ENCODE measurements at regions not wholly inside any gene's neighbourhood (a gene's known extent, or its start where the extent isn't known, plus 50 kb on each side); places are given as distances from the start of the nearest gene placed in this dataset.
"Not testable (repeated sequence)": the region's sequence is repeated elsewhere in the genome, so short reads cannot be mapped to it uniquely, and the experiment has no call there.

DNA sequence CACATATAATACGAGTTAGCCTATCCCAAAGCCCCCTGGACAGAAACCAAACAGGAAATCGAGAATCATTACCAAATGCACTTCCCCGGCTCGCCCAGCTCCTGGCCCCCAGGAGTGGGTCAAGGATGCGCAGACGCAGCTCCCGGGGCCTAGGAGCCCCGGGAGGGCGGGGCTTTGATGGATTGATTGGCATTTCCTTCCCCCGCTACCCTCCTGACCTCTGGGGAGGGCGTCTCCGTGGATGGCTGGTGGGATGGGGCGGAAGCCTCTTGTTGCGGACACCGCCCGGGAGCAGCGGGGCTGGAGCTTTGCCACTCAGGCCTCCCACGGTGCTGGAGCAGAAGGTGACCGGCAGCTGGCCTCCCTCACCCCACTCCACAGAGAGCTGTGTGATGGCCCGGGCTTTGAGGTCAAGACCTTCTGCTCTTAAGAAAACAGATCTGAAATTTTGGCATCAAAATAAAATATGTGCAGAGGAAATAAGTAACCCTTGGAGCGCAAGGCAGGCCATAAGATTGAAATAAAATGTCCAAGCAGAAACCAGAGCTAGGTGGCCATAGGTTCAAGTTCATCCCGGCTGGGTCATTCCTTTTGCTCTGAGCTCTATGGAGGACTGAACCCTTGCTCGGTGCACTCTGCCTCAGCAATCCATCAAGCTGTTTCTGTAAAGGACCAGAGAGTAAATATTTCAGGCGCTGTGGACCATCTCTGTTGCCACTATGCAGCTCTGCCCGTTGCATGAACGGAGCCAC lies 262.3 kb downstream of the SOX9 start:
- Mint-ChIP-seq H3K4me1 (ENCODE audit: unreplicated experiment) (peaks cover 47% of the 10 kb centered on the region), H3K9me3 (ENCODE audit: unreplicated experiment) (no peaks in the 10 kb centered on the region), H3K4me3 (ENCODE audit: unreplicated experiment) (no peak overlapping the region)

DNA sequence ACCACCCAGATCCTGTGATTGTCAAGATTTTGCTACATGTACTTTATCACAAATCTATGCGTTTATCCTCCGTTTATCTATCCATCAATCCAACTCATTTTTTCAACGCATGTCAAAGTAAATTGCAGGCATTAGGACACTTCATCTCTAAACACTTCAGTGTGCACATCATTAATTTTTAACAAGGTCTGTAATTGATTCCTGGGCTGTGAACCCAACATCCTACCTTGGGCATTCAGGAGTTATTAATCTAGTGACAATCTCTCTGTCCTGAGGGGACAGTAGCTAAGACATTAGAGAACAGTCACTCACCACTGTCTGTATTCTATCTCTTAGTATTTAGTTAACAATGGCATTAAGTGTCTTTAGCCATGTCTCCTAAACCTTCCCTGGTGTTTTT lies 264.7 kb downstream of the SOX9 start:
- Mint-ChIP-seq H3K4me3 (ENCODE audit: unreplicated experiment) (no peak overlapping the region), H3K27ac (ENCODE audit: unreplicated experiment) (no peak overlapping the region), H3K36me3 (ENCODE audit: unreplicated experiment) (no peaks in the 10 kb centered on the region), H3K27me3 (ENCODE audit: unreplicated experiment) (no peaks in the 10 kb centered on the region), H3K9me3 (ENCODE audit: unreplicated experiment) (no peaks in the 10 kb centered on the region), H3K4me1 (ENCODE audit: unreplicated experiment) (peaks cover 54% of the 10 kb centered on the region)
- TF ChIP-seq, protein P1, sequence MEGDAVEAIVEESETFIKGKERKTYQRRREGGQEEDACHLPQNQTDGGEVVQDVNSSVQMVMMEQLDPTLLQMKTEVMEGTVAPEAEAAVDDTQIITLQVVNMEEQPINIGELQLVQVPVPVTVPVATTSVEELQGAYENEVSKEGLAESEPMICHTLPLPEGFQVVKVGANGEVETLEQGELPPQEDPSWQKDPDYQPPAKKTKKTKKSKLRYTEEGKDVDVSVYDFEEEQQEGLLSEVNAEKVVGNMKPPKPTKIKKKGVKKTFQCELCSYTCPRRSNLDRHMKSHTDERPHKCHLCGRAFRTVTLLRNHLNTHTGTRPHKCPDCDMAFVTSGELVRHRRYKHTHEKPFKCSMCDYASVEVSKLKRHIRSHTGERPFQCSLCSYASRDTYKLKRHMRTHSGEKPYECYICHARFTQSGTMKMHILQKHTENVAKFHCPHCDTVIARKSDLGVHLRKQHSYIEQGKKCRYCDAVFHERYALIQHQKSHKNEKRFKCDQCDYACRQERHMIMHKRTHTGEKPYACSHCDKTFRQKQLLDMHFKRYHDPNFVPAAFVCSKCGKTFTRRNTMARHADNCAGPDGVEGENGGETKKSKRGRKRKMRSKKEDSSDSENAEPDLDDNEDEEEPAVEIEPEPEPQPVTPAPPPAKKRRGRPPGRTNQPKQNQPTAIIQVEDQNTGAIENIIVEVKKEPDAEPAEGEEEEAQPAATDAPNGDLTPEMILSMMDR (IDR thresholded peaks at IDR 0.05): no peak
- DNase-seq (ENCODE audit: extremely low spot score, unreplicated experiment): no peak

More for the DNA sequence above, 262.3 kb downstream of the SOX9 start:
- TF ChIP-seq, protein P1 (IDR thresholded peaks at IDR 0.05): no peak
- Mint-ChIP-seq H3K27me3 (ENCODE audit: unreplicated experiment) (no peaks in the 10 kb centered on the region), H3K36me3 (ENCODE audit: unreplicated experiment) (no peaks in the 10 kb centered on the region), H3K27ac (ENCODE audit: unreplicated experiment) (peak overlapping the region; percentile 67)
- no peak for DNase-seq (ENCODE audit: extremely low spot score, unreplicated experiment)

DNA sequence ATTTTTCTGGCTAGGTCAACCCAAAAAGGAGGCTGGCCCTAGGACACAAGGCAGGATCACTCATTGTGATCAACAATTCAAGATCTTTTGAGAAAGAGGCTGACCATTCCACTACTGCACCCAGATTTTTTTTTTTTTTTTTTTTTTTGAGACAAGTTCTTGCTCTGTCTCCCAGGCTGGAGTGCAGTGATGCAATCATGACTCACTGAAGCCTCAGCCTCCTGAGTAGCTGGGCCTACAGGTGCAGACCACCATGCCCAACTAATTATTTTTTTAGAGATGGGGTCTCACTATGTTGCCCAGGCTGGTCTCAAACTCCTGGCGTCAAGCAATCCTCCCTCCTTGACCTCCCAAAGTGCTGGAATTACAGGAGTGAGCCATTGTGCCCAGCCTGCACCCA lies 265.4 kb downstream of the SOX9 start:
- peaks cover 54% of the 10 kb centered on the region for H3K4me1 Mint-ChIP-seq (ENCODE audit: unreplicated experiment)
- DNase-seq (ENCODE audit: extremely low spot score, unreplicated experiment); H3K27ac Mint-ChIP-seq (ENCODE audit: unreplicated experiment); H3K36me3 Mint-ChIP-seq (ENCODE audit: unreplicated experiment); H3K9me3 Mint-ChIP-seq (ENCODE audit: unreplicated experiment); H3K27me3 Mint-ChIP-seq (ENCODE audit: unreplicated experiment); H3K4me3 Mint-ChIP-seq (ENCODE audit: unreplicated experiment): not testable (repeated sequence)

DNA sequence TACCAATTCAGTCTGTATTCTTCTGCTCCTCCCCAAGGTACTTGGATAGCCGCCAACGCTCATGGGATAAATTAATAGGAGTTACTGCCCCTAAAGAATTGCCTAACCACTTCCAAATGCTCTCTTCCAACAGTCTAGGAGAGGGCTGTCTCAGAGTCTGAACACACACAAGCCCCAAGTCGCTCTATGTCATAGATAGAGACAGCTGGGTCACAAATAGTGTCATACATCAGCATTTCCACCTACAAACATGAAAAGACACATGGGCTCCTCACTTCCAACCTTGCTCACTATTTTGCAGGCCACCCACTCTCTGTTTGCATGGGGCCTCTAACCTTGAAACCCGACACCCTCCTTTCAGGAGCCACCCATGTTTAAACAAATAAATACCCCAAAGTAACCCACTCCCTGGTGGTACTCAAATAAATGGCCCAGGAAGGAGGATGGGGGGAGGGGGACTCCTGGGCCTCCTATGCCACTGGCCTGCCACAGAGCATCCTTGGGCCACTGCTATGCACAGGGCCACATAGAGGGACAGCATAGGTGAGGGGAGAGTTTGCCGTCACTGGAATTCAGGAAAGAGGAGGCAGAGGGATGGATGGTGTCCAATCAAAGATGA lies 265.9 kb downstream of the SOX9 start:
- TF ChIP-seq, protein P1 (IDR thresholded peaks at IDR 0.05): no peak
- Mint-ChIP-seq H3K4me1 (ENCODE audit: unreplicated experiment) (peaks cover 56% of the 10 kb centered on the region), H3K36me3 (ENCODE audit: unreplicated experiment) (no peaks in the 10 kb centered on the region), H3K27ac (ENCODE audit: unreplicated experiment) (peak overlapping the region; percentile 61), H3K27me3 (ENCODE audit: unreplicated experiment) (no peaks in the 10 kb centered on the region), H3K9me3 (ENCODE audit: unreplicated experiment) (no peaks in the 10 kb centered on the region), H3K4me3 (ENCODE audit: unreplicated experiment) (no peak overlapping the region)
- no peak for DNase-seq (ENCODE audit: extremely low spot score, unreplicated experiment)

DNA sequence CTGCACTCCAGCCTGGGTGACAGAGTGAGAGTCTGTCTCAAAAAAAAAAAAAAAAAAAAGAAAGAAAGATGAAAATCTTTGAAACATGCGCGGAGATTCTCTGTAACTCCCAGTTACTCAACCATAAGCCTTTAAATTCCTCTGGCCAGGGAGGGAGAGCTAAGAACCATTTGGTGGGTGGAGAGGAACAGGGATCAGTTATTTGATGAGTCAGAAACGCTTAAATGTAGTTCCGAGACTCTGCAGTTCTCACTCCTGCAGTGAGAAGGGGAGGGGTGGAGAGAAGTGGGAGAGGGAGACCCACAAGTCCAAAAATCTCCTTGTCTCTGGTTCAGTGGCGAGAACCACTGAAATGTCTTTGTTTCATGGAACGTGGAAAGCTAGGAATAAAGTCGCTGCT lies 266.7 kb downstream of the SOX9 start:
- no peak for DNase-seq (ENCODE audit: extremely low spot score, unreplicated experiment)
- TF ChIP-seq, protein P1 (IDR thresholded peaks at IDR 0.05): no peak
- Mint-ChIP-seq H3K27me3 (ENCODE audit: unreplicated experiment) (no peaks in the 10 kb centered on the region), H3K36me3 (ENCODE audit: unreplicated experiment) (no peaks in the 10 kb centered on the region), H3K4me1 (ENCODE audit: unreplicated experiment) (peaks cover 51% of the 10 kb centered on the region), H3K9me3 (ENCODE audit: unreplicated experiment) (no peaks in the 10 kb centered on the region), H3K4me3 (ENCODE audit: unreplicated experiment) (no peak overlapping the region), H3K27ac (ENCODE audit: unreplicated experiment) (peak overlapping the region; percentile 61)
